ENCODE measurements at regions not wholly inside any gene's neighbourhood (a gene's known extent, or its start where the extent isn't known, plus 50 kb on each side); places are given as distances from the start of the nearest gene placed in this dataset.
A peak's percentile ranks its signal among the peaks of the same experiment; 100 is the strongest.

- Histone ChIP-seq H3K27me3 (replicated peaks; ENCODE audit: control insufficient read depth, insufficient read depth, low read length) (peaks cover 22% of the 10 kb centered on the region), H3K9ac (ENCODE audit: low read length) (no peak overlapping the region), H3K4me1 (ENCODE audit: control insufficient read depth, insufficient read depth, low read length) (no peaks in the 10 kb centered on the region), H3K4me3 (ENCODE audit: low read length) (no peak overlapping the region), H3K36me3 (ENCODE audit: control insufficient read depth, insufficient read depth, low read length, severe bottlenecking) (no peaks in the 10 kb centered on the region), H3K9me3 (ENCODE audit: control insufficient read depth, low read length) (no peaks in the 10 kb centered on the region)
- DNase-seq (ENCODE audit: low read depth) = no peak
Observed at GRCh38 chr16:26802440-26802839, 264.3 kb upstream of the C16orf82 start.

- no peak overlapping the region for H3K4me3 ChIP-seq (ENCODE audit: low read length)
- DNase-seq (ENCODE audit: low read depth) = no peak
- no peak overlapping the region for H3K9ac ChIP-seq (ENCODE audit: low read length)
- no peaks in the 10 kb centered on the region for H3K4me1 ChIP-seq (ENCODE audit: control insufficient read depth, insufficient read depth, low read length)
- H3K27me3 ChIP-seq (replicated peaks; ENCODE audit: control insufficient read depth, insufficient read depth, low read length) = peaks cover 26% of the 10 kb centered on the region
- no peaks in the 10 kb centered on the region for H3K9me3 ChIP-seq (ENCODE audit: control insufficient read depth, low read length)
- no peaks in the 10 kb centered on the region for H3K36me3 ChIP-seq (ENCODE audit: control insufficient read depth, insufficient read depth, low read length, severe bottlenecking)
Observed at GRCh38 chr16:26802965-26803364, 263.8 kb upstream of the C16orf82 start.

GRCh38 chr16:26806657-26807056, 260.1 kb upstream of the C16orf82 start:
- Histone ChIP-seq H3K9ac (ENCODE audit: low read length) (no peak overlapping the region), H3K36me3 (ENCODE audit: control insufficient read depth, insufficient read depth, low read length, severe bottlenecking) (no peaks in the 10 kb centered on the region), H3K9me3 (ENCODE audit: control insufficient read depth, low read length) (no peaks in the 10 kb centered on the region), H3K4me3 (ENCODE audit: low read length) (no peak overlapping the region), H3K27me3 (replicated peaks; ENCODE audit: control insufficient read depth, insufficient read depth, low read length) (peaks cover 27% of the 10 kb centered on the region), H3K4me1 (ENCODE audit: control insufficient read depth, insufficient read depth, low read length) (no peaks in the 10 kb centered on the region)
- no peak for DNase-seq (ENCODE audit: low read depth)

GRCh38 chr16:26809461-26809860, 257.3 kb upstream of the C16orf82 start:
- no peak overlapping the region for H3K9ac ChIP-seq (ENCODE audit: low read length)
- H3K36me3 ChIP-seq (ENCODE audit: control insufficient read depth, insufficient read depth, low read length, severe bottlenecking) = no peaks in the 10 kb centered on the region
- H3K27me3 ChIP-seq (replicated peaks; ENCODE audit: control insufficient read depth, insufficient read depth, low read length) = peaks cover 23% of the 10 kb centered on the region
- no peaks in the 10 kb centered on the region for H3K4me1 ChIP-seq (ENCODE audit: control insufficient read depth, insufficient read depth, low read length)
- no peaks in the 10 kb centered on the region for H3K9me3 ChIP-seq (ENCODE audit: control insufficient read depth, low read length)
- DNase-seq (ENCODE audit: low read depth) = no peak
- H3K4me3 ChIP-seq (ENCODE audit: low read length) = no peak overlapping the region

GRCh38 chr16:26816266-26816665, 250.5 kb upstream of the C16orf82 start:
- Histone ChIP-seq H3K4me3 (ENCODE audit: low read length) (no peak overlapping the region), H3K9me3 (ENCODE audit: control insufficient read depth, low read length) (no peaks in the 10 kb centered on the region), H3K27me3 (replicated peaks; ENCODE audit: control insufficient read depth, insufficient read depth, low read length) (peaks cover 15% of the 10 kb centered on the region), H3K36me3 (ENCODE audit: control insufficient read depth, insufficient read depth, low read length, severe bottlenecking) (no peaks in the 10 kb centered on the region), H3K9ac (ENCODE audit: low read length) (no peak overlapping the region), H3K4me1 (ENCODE audit: control insufficient read depth, insufficient read depth, low read length) (peaks cover 16% of the 10 kb centered on the region)
- no peak for DNase-seq (ENCODE audit: low read depth)

GRCh38 chr16:26816885-26817571, 249.7 kb upstream of the C16orf82 start:
- DNase-seq (ENCODE audit: low read depth) = no peak
- Histone ChIP-seq H3K4me3 (ENCODE audit: low read length) (peak overlapping the region; percentile 53), H3K27me3 (replicated peaks; ENCODE audit: control insufficient read depth, insufficient read depth, low read length) (peaks cover 19% of the 10 kb centered on the region), H3K9me3 (ENCODE audit: control insufficient read depth, low read length) (no peaks in the 10 kb centered on the region), H3K9ac (ENCODE audit: low read length) (no peak overlapping the region), H3K36me3 (ENCODE audit: control insufficient read depth, insufficient read depth, low read length, severe bottlenecking) (no peaks in the 10 kb centered on the region), H3K4me1 (ENCODE audit: control insufficient read depth, insufficient read depth, low read length) (peaks cover 16% of the 10 kb centered on the region)

GRCh38 chr16:26818393-26818792, 248.3 kb upstream of the C16orf82 start:
- Histone ChIP-seq H3K9me3 (ENCODE audit: control insufficient read depth, low read length) (no peaks in the 10 kb centered on the region), H3K4me1 (ENCODE audit: control insufficient read depth, insufficient read depth, low read length) (peaks cover 16% of the 10 kb centered on the region), H3K9ac (ENCODE audit: low read length) (no peak overlapping the region), H3K36me3 (ENCODE audit: control insufficient read depth, insufficient read depth, low read length, severe bottlenecking) (no peaks in the 10 kb centered on the region), H3K27me3 (replicated peaks; ENCODE audit: control insufficient read depth, insufficient read depth, low read length) (peaks cover 27% of the 10 kb centered on the region), H3K4me3 (ENCODE audit: low read length) (no peak overlapping the region)
- DNase-seq (ENCODE audit: low read depth) = no peak

GRCh38 chr16:26824469-26824868, 242.3 kb upstream of the C16orf82 start:
- DNase-seq (ENCODE audit: low read depth) = no peak
- Histone ChIP-seq H3K9me3 (ENCODE audit: control insufficient read depth, low read length) (no peaks in the 10 kb centered on the region), H3K9ac (ENCODE audit: low read length) (no peak overlapping the region), H3K27me3 (replicated peaks; ENCODE audit: control insufficient read depth, insufficient read depth, low read length) (peaks cover 22% of the 10 kb centered on the region), H3K4me3 (ENCODE audit: low read length) (no peak overlapping the region), H3K36me3 (ENCODE audit: control insufficient read depth, insufficient read depth, low read length, severe bottlenecking) (no peaks in the 10 kb centered on the region), H3K4me1 (ENCODE audit: control insufficient read depth, insufficient read depth, low read length) (no peaks in the 10 kb centered on the region)

GRCh38 chr16:26826500-26826899, 240.2 kb upstream of the C16orf82 start:
- no peaks in the 10 kb centered on the region for H3K9me3 ChIP-seq (ENCODE audit: control insufficient read depth, low read length)
- H3K4me1 ChIP-seq (ENCODE audit: control insufficient read depth, insufficient read depth, low read length) = no peaks in the 10 kb centered on the region
- H3K36me3 ChIP-seq (ENCODE audit: control insufficient read depth, insufficient read depth, low read length, severe bottlenecking) = no peaks in the 10 kb centered on the region
- peaks cover 22% of the 10 kb centered on the region for H3K27me3 ChIP-seq (replicated peaks; ENCODE audit: control insufficient read depth, insufficient read depth, low read length)
- H3K9ac ChIP-seq (ENCODE audit: low read length) = no peak overlapping the region
- no peak overlapping the region for H3K4me3 ChIP-seq (ENCODE audit: low read length)
- no peak for DNase-seq (ENCODE audit: low read depth)

- Histone ChIP-seq H3K27me3 (replicated peaks; ENCODE audit: control insufficient read depth, insufficient read depth, low read length) (peaks cover 15% of the 10 kb centered on the region), H3K9ac (ENCODE audit: low read length) (no peak overlapping the region), H3K36me3 (ENCODE audit: control insufficient read depth, insufficient read depth, low read length, severe bottlenecking) (no peaks in the 10 kb centered on the region), H3K9me3 (ENCODE audit: control insufficient read depth, low read length) (peaks cover 4% of the 10 kb centered on the region), H3K4me3 (ENCODE audit: low read length) (no peak overlapping the region), H3K4me1 (ENCODE audit: control insufficient read depth, insufficient read depth, low read length) (no peaks in the 10 kb centered on the region)
- no peak for DNase-seq (ENCODE audit: low read depth)
Observed at GRCh38 chr16:26827386-26827785, 239.3 kb upstream of the C16orf82 start.

- Histone ChIP-seq H3K4me3 (ENCODE audit: low read length) (no peak overlapping the region), H3K9ac (ENCODE audit: low read length) (no peak overlapping the region), H3K9me3 (ENCODE audit: control insufficient read depth, low read length) (peaks cover 7% of the 10 kb centered on the region), H3K36me3 (ENCODE audit: control insufficient read depth, insufficient read depth, low read length, severe bottlenecking) (no peaks in the 10 kb centered on the region), H3K4me1 (ENCODE audit: control insufficient read depth, insufficient read depth, low read length) (no peaks in the 10 kb centered on the region), H3K27me3 (replicated peaks; ENCODE audit: control insufficient read depth, insufficient read depth, low read length) (peaks cover 10% of the 10 kb centered on the region)
- DNase-seq (ENCODE audit: low read depth) = no peak
Observed at GRCh38 chr16:26830428-26831127, 236.1 kb upstream of the C16orf82 start.

Data from adipocyte (in vitro differentiated cells).